Spleen (tissue), 7 donors: ENCODE measurements at regions not wholly inside any gene's neighbourhood (a gene's known extent, or its start where the extent isn't known, plus 50 kb on each side); places are given as distances from the start of the nearest gene placed in this dataset.

ENCODE experiments used
- CTCF ChIP-seq, 11 experiments: fragments of 200-600 bp in 7 of 11; fragments of 450-650 bp in 4 of 11; sonication (generic) in 4 of 11; IDR thresholded peaks in 8 of 11; conservative IDR thresholded peaks in 3 of 11; 1 replicate in 7 of 11; 2 replicates in 4 of 11; pipeline versions ENCODE4 v1.4.0 to v1.8.0; 2016 to 2021; ENCODE audit warnings: antibody characterized with exemption in 11 of 11, inconsistent platforms in 4 of 11, mild to moderate bottlenecking in 1 of 11
- POLR2A ChIP-seq, 3 donors: fragments of 450-650 bp; IDR thresholded peaks; one replicate each; pipeline ENCODE4 v1.5.1; 2017; ENCODE audit warnings: antibody characterized with exemption in 3 of 3, mild to moderate bottlenecking in 1 of 3
- donor health status: DM: no; HTN: no; CAD: no; lungs with moderate emphysema.
- donor health status: DM: no; HTN: no; CAD: no.
- donor health status: DM: no; HTN: no; CAD: no.

- TF ChIP-seq CTCF (IDR thresholded peaks at IDR 0.05 in 8 of 11, conservative IDR thresholded peaks at IDR 0.05 in 3 of 11) = no peak
- no peak for TF ChIP-seq POLR2A (IDR thresholded peaks at IDR 0.05)
Observed at GRCh38 chr14:94942601-94943000, 172.7 kb upstream of the GSC start.
